ENCODE measurements at regions not wholly inside any gene's neighbourhood (a gene's known extent, or its start where the extent isn't known, plus 50 kb on each side); places are given as distances from the start of the nearest gene placed in this dataset.

GRCh38 chr11:96781082-96781481 lies 391.3 kb downstream of the JRKL start:
- ChIA-PET POLR2A (no interaction called here), CTCF (no interaction called here)
- WGBS (ENCODE audit: insufficient coverage) = no CpG with 5 or more reads among the region's 1 CpG
- Histone ChIP-seq H3K27ac (ENCODE audit: insufficient read depth in 1 of 2, low read depth in 1 of 2, low read length in 2 of 2, poor library complexity in 1 of 2, severe bottlenecking in 2 of 2) (no peak overlapping the region), H3K9me3 (ENCODE audit: control extremely low read depth in 1 of 5, control insufficient read depth in 4 of 5, insufficient read depth in 2 of 5, low read depth in 1 of 5, low read length in 4 of 5) (no peaks in the 10 kb centered on the region), H3K27me3 (replicated peaks in 2 of 5; ENCODE audit: control insufficient read depth in 4 of 5, insufficient read depth in 5 of 5, low read length in 4 of 5) (no peaks in the 10 kb centered on the region), H3K4me3 (ENCODE audit: control insufficient read depth in 1 of 7, extremely low read depth in 1 of 7, insufficient read depth in 4 of 7, low read depth in 2 of 7, low read length in 6 of 7) (no peak overlapping the region), H3K4me1 (ENCODE audit: control extremely low read depth in 1 of 4, control insufficient read depth in 4 of 4, insufficient read depth in 4 of 4, low read length in 3 of 4) (no peaks in the 10 kb centered on the region), H3K36me3 (ENCODE audit: control insufficient read depth in 4 of 4, insufficient read depth in 4 of 4, low read length in 3 of 4) (no peaks in the 10 kb centered on the region)
- DNase-seq = no peak

GRCh38 chr11:96782632-96783031 lies 392.8 kb downstream of the JRKL start:
- no peaks in the 10 kb centered on the region for H3K27me3 ChIP-seq (replicated peaks in 2 of 5; ENCODE audit: control insufficient read depth in 4 of 5, insufficient read depth in 5 of 5, low read length in 4 of 5)
- ChIA-PET POLR2A (no interaction called here), CTCF (no interaction called here)
- no peaks in the 10 kb centered on the region for H3K9me3 ChIP-seq (ENCODE audit: control extremely low read depth in 1 of 5, control insufficient read depth in 4 of 5, insufficient read depth in 2 of 5, low read depth in 1 of 5, low read length in 4 of 5)
- WGBS (ENCODE audit: insufficient coverage) = 79% methylated on average over 1 of the region's 2 CpGs
- H3K36me3 ChIP-seq (ENCODE audit: control insufficient read depth in 4 of 4, insufficient read depth in 4 of 4, low read length in 3 of 4) = no peaks in the 10 kb centered on the region
- H3K4me1 ChIP-seq (ENCODE audit: control extremely low read depth in 1 of 4, control insufficient read depth in 4 of 4, insufficient read depth in 4 of 4, low read length in 3 of 4) = no peaks in the 10 kb centered on the region
- H3K27ac ChIP-seq (ENCODE audit: insufficient read depth in 1 of 2, low read depth in 1 of 2, low read length in 2 of 2, poor library complexity in 1 of 2, severe bottlenecking in 2 of 2) = no peak overlapping the region
- no peak for DNase-seq
- no peak overlapping the region for H3K4me3 ChIP-seq (ENCODE audit: control insufficient read depth in 1 of 7, extremely low read depth in 1 of 7, insufficient read depth in 4 of 7, low read depth in 2 of 7, low read length in 6 of 7)

GRCh38 chr11:96783311-96783710 lies 393.5 kb downstream of the JRKL start:
- WGBS (ENCODE audit: insufficient coverage) = 100% methylated on average over 1 of the region's 3 CpGs
- DNase-seq = no peak
- ChIA-PET CTCF (no interaction called here), POLR2A (no interaction called here)
- H3K4me3 ChIP-seq (ENCODE audit: control insufficient read depth in 1 of 7, extremely low read depth in 1 of 7, insufficient read depth in 4 of 7, low read depth in 2 of 7, low read length in 6 of 7) = no peak overlapping the region
- no peaks in the 10 kb centered on the region for H3K36me3 ChIP-seq (ENCODE audit: control insufficient read depth in 4 of 4, insufficient read depth in 4 of 4, low read length in 3 of 4)
- no peaks in the 10 kb centered on the region for H3K9me3 ChIP-seq (ENCODE audit: control extremely low read depth in 1 of 5, control insufficient read depth in 4 of 5, insufficient read depth in 2 of 5, low read depth in 1 of 5, low read length in 4 of 5)
- H3K27ac ChIP-seq (ENCODE audit: insufficient read depth in 1 of 2, low read depth in 1 of 2, low read length in 2 of 2, poor library complexity in 1 of 2, severe bottlenecking in 2 of 2) = no peak overlapping the region
- no peaks in the 10 kb centered on the region for H3K4me1 ChIP-seq (ENCODE audit: control extremely low read depth in 1 of 4, control insufficient read depth in 4 of 4, insufficient read depth in 4 of 4, low read length in 3 of 4)
- H3K27me3 ChIP-seq (replicated peaks in 2 of 5; ENCODE audit: control insufficient read depth in 4 of 5, insufficient read depth in 5 of 5, low read length in 4 of 5) = no peaks in the 10 kb centered on the region

- ChIA-PET POLR2A (no interaction called here), CTCF (no interaction called here)
- WGBS (ENCODE audit: insufficient coverage) = 83% methylated on average over 1 of the region's 4 CpGs
- Histone ChIP-seq H3K27ac (ENCODE audit: insufficient read depth in 1 of 2, low read depth in 1 of 2, low read length in 2 of 2, poor library complexity in 1 of 2, severe bottlenecking in 2 of 2) (no peak overlapping the region), H3K4me1 (ENCODE audit: control extremely low read depth in 1 of 4, control insufficient read depth in 4 of 4, insufficient read depth in 4 of 4, low read length in 3 of 4) (no peaks in the 10 kb centered on the region), H3K9me3 (ENCODE audit: control extremely low read depth in 1 of 5, control insufficient read depth in 4 of 5, insufficient read depth in 2 of 5, low read depth in 1 of 5, low read length in 4 of 5) (no peaks in the 10 kb centered on the region), H3K27me3 (replicated peaks in 2 of 5; ENCODE audit: control insufficient read depth in 4 of 5, insufficient read depth in 5 of 5, low read length in 4 of 5) (no peaks in the 10 kb centered on the region), H3K4me3 (ENCODE audit: control insufficient read depth in 1 of 7, extremely low read depth in 1 of 7, insufficient read depth in 4 of 7, low read depth in 2 of 7, low read length in 6 of 7) (no peak overlapping the region), H3K36me3 (ENCODE audit: control insufficient read depth in 4 of 4, insufficient read depth in 4 of 4, low read length in 3 of 4) (no peaks in the 10 kb centered on the region)
- DNase-seq = no peak
These were observed 395.3 kb downstream of the JRKL start for GRCh38 chr11:96785073-96785472.

GRCh38 chr11:96794152-96794551 lies 404.3 kb downstream of the JRKL start:
- DNase-seq = no peak
- Histone ChIP-seq H3K4me3 (ENCODE audit: control insufficient read depth in 1 of 7, extremely low read depth in 1 of 7, insufficient read depth in 4 of 7, low read depth in 2 of 7, low read length in 6 of 7) (no peak overlapping the region), H3K36me3 (ENCODE audit: control insufficient read depth in 4 of 4, insufficient read depth in 4 of 4, low read length in 3 of 4) (no peaks in the 10 kb centered on the region), H3K27me3 (replicated peaks in 2 of 5; ENCODE audit: control insufficient read depth in 4 of 5, insufficient read depth in 5 of 5, low read length in 4 of 5) (no peaks in the 10 kb centered on the region), H3K9me3 (ENCODE audit: control extremely low read depth in 1 of 5, control insufficient read depth in 4 of 5, insufficient read depth in 2 of 5, low read depth in 1 of 5, low read length in 4 of 5) (peaks cover 0 to 2% (median 0%) of the 10 kb centered on the region in 5 experiments), H3K27ac (ENCODE audit: insufficient read depth in 1 of 2, low read depth in 1 of 2, low read length in 2 of 2, poor library complexity in 1 of 2, severe bottlenecking in 2 of 2) (no peak overlapping the region), H3K4me1 (ENCODE audit: control extremely low read depth in 1 of 4, control insufficient read depth in 4 of 4, insufficient read depth in 4 of 4, low read length in 3 of 4) (no peaks in the 10 kb centered on the region)
- WGBS (ENCODE audit: insufficient coverage) = 83% methylated on average over 1 of the region's 2 CpGs
- CTCF ChIA-PET = interaction anchor here (1.2 kb wide), 1 partner anchor 12 kb away, joined by 3 read pairs; no protein-coding TSS in a partner anchor
- POLR2A ChIA-PET = no interaction called here

GRCh38 chr11:96798445-96798844 lies 408.6 kb downstream of the JRKL start:
- DNase-seq = no peak
- no peak overlapping the region for H3K27ac ChIP-seq (ENCODE audit: insufficient read depth in 1 of 2, low read depth in 1 of 2, low read length in 2 of 2, poor library complexity in 1 of 2, severe bottlenecking in 2 of 2)
- 86% methylated on average over 1 of the region's 1 CpG for WGBS (ENCODE audit: insufficient coverage)
- no peak overlapping the region for H3K4me3 ChIP-seq (ENCODE audit: control insufficient read depth in 1 of 7, extremely low read depth in 1 of 7, insufficient read depth in 4 of 7, low read depth in 2 of 7, low read length in 6 of 7)
- no peaks in the 10 kb centered on the region for H3K4me1 ChIP-seq (ENCODE audit: control extremely low read depth in 1 of 4, control insufficient read depth in 4 of 4, insufficient read depth in 4 of 4, low read length in 3 of 4)
- CTCF ChIA-PET = no interaction called here
- POLR2A ChIA-PET = no interaction called here
- H3K9me3 ChIP-seq (ENCODE audit: control extremely low read depth in 1 of 5, control insufficient read depth in 4 of 5, insufficient read depth in 2 of 5, low read depth in 1 of 5, low read length in 4 of 5) = no peaks in the 10 kb centered on the region
- no peaks in the 10 kb centered on the region for H3K36me3 ChIP-seq (ENCODE audit: control insufficient read depth in 4 of 4, insufficient read depth in 4 of 4, low read length in 3 of 4)
- no peaks in the 10 kb centered on the region for H3K27me3 ChIP-seq (replicated peaks in 2 of 5; ENCODE audit: control insufficient read depth in 4 of 5, insufficient read depth in 5 of 5, low read length in 4 of 5)

- no peaks in the 10 kb centered on the region for H3K27me3 ChIP-seq (replicated peaks in 2 of 5; ENCODE audit: control insufficient read depth in 4 of 5, insufficient read depth in 5 of 5, low read length in 4 of 5)
- ChIA-PET POLR2A (interaction anchor here (0.7 kb wide), 1 partner anchor 144 kb away, joined by 7 read pairs; no protein-coding TSS in a partner anchor), CTCF (no interaction called here)
- no peak overlapping the region for H3K27ac ChIP-seq (ENCODE audit: insufficient read depth in 1 of 2, low read depth in 1 of 2, low read length in 2 of 2, poor library complexity in 1 of 2, severe bottlenecking in 2 of 2)
- no peak overlapping the region for H3K4me3 ChIP-seq (ENCODE audit: control insufficient read depth in 1 of 7, extremely low read depth in 1 of 7, insufficient read depth in 4 of 7, low read depth in 2 of 7, low read length in 6 of 7)
- H3K36me3 ChIP-seq (ENCODE audit: control insufficient read depth in 4 of 4, insufficient read depth in 4 of 4, low read length in 3 of 4) = no peaks in the 10 kb centered on the region
- no peak for DNase-seq
- H3K9me3 ChIP-seq (ENCODE audit: control extremely low read depth in 1 of 5, control insufficient read depth in 4 of 5, insufficient read depth in 2 of 5, low read depth in 1 of 5, low read length in 4 of 5) = no peaks in the 10 kb centered on the region
- no peaks in the 10 kb centered on the region for H3K4me1 ChIP-seq (ENCODE audit: control extremely low read depth in 1 of 4, control insufficient read depth in 4 of 4, insufficient read depth in 4 of 4, low read length in 3 of 4)
- 100% methylated on average over 1 of the region's 3 CpGs for WGBS (ENCODE audit: insufficient coverage)
These were observed 425.4 kb downstream of the JRKL start for GRCh38 chr11:96815236-96815635.

Measured in common myeloid progenitor, CD34-positive (primary cell).